Adrenal gland (tissue), 5 donors: ENCODE measurements at regions not wholly inside any gene's neighbourhood (a gene's known extent, or its start where the extent isn't known, plus 50 kb on each side); places are given as distances from the start of the nearest gene placed in this dataset.

Experiments
- CTCF ChIP-seq, 6 experiments: fragments of 450-650 bp in 4 of 6; fragments of 200-600 bp in 2 of 6; sonication (generic) in 1 of 6; IDR thresholded peaks; 1 replicate in 5 of 6; 2 replicates in 1 of 6; pipeline versions ENCODE4 v1.5.1 to v1.8.0; 2016 to 2021; ENCODE audit warnings: antibody characterized with exemption in 6 of 6, mild to moderate bottlenecking in 2 of 6, moderate library complexity in 1 of 6
- POLR2A ChIP-seq, 2 donors: fragments of 450-650 bp; IDR thresholded peaks; one replicate each; pipeline ENCODE4 v1.6.1; 2017; ENCODE audit warnings: antibody characterized with exemption in 2 of 2, mild to moderate bottlenecking in 2 of 2, moderate library complexity in 1 of 2
- donor health status: DM: no; HTN: no; CAD: no.

GRCh38 chr2:4591261-4591660, 887.9 kb downstream of the DCDC2C start:
- no peak for TF ChIP-seq CTCF (IDR thresholded peaks at IDR 0.05)
- no peak for TF ChIP-seq POLR2A (IDR thresholded peaks at IDR 0.05)
